AG04449 (cell line): ENCODE measurements at regions not wholly inside any gene's neighbourhood (a gene's known extent, or its start where the extent isn't known, plus 50 kb on each side); places are given as distances from the start of the nearest gene placed in this dataset.

Experiments used
- CTCF ChIA-PET: fragments of 350-600 bp; formaldehyde crosslinking; extraction: SDS; loops from one replicate; lab custom pipeline; 2021; ENCODE audit warnings: antibody characterized with exemption; lab: Yijun Ruan, JAX
- POLR2A ChIA-PET: fragments of 400-600, 350-600 bp; formaldehyde crosslinking; extraction: SDS; loops from one replicate; lab custom pipeline; 2020; ENCODE audit warnings: antibody characterized with exemption, inconsistent platforms; lab: Yijun Ruan, JAX
- DNase-seq: peaks from one replicate; pipeline ENCODE4 v3.0.0-alpha.2; 2010; ENCODE audit warnings: low read depth, low spot score
- H3K4me3 ChIP-seq: 2 replicates; pipeline ENCODE4 v1.5.1; 2011; ENCODE audit warnings: low read depth, mild to moderate bottlenecking, control low read depth, low read length
- TF ChIP-seq, protein P1 (sequence below): IDR thresholded peaks from one replicate; pipeline ENCODE4 v1.5.1; 2011; ENCODE audit warnings: mild to moderate bottlenecking, moderate library complexity, low read length, control low read depth, inconsistent platforms; ENCODE audit not compliant: insufficient read depth; ENCODE audit errors: missing control alignments

DNA sequence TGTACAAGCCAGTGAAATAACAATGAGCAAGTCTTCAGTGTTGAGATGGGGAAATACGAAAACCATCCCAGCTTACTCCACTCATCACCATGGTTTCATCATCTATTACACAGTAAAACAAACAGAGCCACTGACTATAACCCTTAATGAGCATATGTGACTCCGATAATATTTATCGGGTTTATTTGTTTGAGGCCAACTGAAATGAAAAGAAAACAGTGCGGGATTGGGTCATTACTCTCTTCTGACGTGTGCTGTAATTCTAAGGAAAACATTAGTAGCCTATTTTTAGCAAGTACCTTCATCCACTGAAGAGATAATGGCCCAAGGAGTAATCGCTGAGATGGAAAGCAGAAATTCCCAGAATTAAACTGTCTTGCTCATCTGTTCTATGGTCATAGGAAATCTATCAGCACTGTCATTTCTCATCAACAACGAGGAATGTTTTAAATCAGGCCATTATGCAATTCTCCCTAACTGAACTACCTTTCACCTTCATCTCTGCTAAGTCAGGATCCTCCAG, 716.5 kb downstream of the INHBA start:
- TF ChIP-seq, protein P1, sequence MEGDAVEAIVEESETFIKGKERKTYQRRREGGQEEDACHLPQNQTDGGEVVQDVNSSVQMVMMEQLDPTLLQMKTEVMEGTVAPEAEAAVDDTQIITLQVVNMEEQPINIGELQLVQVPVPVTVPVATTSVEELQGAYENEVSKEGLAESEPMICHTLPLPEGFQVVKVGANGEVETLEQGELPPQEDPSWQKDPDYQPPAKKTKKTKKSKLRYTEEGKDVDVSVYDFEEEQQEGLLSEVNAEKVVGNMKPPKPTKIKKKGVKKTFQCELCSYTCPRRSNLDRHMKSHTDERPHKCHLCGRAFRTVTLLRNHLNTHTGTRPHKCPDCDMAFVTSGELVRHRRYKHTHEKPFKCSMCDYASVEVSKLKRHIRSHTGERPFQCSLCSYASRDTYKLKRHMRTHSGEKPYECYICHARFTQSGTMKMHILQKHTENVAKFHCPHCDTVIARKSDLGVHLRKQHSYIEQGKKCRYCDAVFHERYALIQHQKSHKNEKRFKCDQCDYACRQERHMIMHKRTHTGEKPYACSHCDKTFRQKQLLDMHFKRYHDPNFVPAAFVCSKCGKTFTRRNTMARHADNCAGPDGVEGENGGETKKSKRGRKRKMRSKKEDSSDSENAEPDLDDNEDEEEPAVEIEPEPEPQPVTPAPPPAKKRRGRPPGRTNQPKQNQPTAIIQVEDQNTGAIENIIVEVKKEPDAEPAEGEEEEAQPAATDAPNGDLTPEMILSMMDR: no peak
- no peak overlapping the region for H3K4me3 ChIP-seq
- ChIA-PET POLR2A (interaction anchor here (0.6 to 0.7 kb wide), 3 partner anchors 66 to 710 kb away, joined by 3 read pairs; no protein-coding TSS in a partner anchor), CTCF (no interaction called here)
- DNase-seq: peak; percentile 97

DNA sequence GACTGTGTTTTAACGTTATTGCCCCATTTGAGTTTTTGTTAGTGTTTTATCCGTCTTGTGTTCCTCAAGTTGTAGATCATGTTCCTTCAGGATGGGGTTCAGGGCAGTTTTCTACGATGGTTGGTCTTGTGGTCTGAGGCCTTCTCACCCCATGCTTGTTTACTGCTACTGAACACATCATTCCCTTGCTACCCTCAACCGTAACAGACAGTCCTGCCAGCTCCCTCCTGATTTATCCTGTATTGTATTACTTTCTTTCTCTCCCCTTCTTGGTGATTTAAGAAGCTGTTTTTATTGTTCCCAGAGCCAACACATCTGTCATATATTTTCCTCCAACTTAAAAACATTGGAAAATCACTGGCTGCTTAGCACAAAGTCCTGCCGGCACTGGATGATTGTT, 719.8 kb downstream of the INHBA start:
- H3K4me3 ChIP-seq: no peak overlapping the region
- POLR2A ChIA-PET: interaction anchor here (0.6 kb wide), 1 partner anchor 722 kb away, joined by 3 read pairs; no protein-coding TSS in a partner anchor
- CTCF ChIA-PET: interaction anchor here (0.6 to 1.0 kb wide), 2 partner anchors 20 to 23 kb away, joined by 3 read pairs; no protein-coding TSS in a partner anchor
- no peak for DNase-seq
- TF ChIP-seq, protein P1: no peak

DNA sequence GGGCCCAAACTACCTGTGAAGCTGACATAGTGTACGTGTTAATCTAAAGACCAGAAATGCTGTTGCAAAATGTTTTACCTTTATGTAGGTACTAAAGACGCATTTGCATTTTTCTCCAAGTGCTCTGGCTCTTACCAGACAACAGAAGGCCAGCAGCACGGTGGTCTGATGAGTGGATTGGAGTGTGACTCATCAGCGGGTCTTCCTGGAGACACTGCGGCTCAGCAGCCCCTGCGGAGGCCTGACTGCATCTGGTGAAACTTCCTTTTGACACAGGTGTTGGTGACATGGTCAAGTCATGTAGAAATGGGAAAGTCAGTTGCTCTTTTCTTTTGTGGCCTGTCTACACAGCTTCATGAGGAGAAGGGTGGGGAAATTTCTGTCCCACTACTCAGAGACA, 723.6 kb downstream of the INHBA start:
- CTCF ChIA-PET: no interaction called here
- POLR2A ChIA-PET: no interaction called here
- TF ChIP-seq, protein P1: no peak
- no peak for DNase-seq
- no peak overlapping the region for H3K4me3 ChIP-seq

DNA sequence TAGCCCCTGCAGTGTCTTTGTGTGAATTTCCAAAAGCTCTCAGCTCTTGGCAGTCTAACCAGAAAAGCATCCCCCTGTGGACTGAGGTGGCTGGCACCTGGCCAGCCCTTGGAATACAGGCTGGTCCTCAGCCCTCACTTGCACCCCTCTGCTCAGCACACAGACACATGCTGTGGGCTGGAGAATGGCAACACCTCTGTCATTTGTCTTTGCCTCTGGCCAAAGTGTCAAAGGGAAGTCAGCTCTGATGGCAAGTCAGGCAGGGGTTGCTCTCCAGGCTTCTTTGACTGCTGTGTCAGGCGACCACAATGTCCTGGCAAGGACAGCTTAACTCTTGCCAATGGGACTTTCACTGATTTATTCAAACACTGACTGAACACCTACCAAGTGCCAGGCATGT, 724.8 kb downstream of the INHBA start:
- CTCF ChIA-PET: no interaction called here
- TF ChIP-seq, protein P1: no peak
- H3K4me3 ChIP-seq: no peak overlapping the region
- POLR2A ChIA-PET: no interaction called here
- no peak for DNase-seq

DNA sequence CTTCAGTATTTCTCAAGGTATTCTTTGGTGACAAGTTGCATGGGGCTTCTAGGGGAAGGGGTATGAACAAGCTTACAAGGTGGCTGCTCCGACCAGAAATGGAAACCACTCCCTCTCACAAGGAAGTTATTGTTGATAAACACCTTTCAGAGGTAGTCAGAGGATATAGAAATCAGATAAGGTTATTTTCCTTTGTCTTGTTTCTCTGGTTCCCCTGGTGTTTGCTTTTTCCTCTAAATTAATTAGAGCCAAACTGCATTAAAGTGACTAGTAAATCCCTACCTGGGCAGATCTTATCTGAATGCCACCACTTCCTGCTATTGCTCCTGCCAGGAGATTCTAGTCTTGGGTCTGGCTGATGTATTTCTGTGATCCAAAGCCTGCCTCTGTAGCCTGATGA, 725.4 kb downstream of the INHBA start:
- POLR2A ChIA-PET: no interaction called here
- no peak for DNase-seq
- CTCF ChIA-PET: no interaction called here
- H3K4me3 ChIP-seq: no peak overlapping the region
- TF ChIP-seq, protein P1: no peak

DNA sequence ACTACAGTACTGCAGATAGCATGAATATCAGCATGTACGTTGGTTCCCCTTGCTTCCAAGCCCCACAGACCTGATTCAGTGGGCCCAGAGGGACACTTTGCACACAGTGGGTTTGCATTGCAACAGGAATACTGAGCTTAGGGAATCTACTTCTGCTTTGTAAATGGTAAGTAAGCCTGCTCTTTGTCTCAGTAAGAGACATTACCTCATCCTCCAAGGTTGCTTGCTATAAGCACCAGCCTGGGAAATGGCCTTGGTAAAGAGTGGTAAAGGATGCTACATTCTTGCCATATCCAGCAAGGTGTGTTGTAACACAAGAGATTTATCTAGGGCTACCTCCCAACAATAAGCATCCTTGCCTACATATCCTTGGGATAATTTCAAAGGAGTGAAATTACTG, 730.5 kb downstream of the INHBA start:
- no peak overlapping the region for H3K4me3 ChIP-seq
- ChIA-PET CTCF (interaction anchor here (1.0 kb wide), 1 partner anchor 724 kb away, joined by 3 read pairs; no protein-coding TSS in a partner anchor), POLR2A (no interaction called here)
- TF ChIP-seq, protein P1: no peak
- no peak for DNase-seq
